HL-60 (cell line): ENCODE measurements at regions not wholly inside any gene's neighbourhood (a gene's known extent, or its start where the extent isn't known, plus 50 kb on each side); places are given as distances from the start of the nearest gene placed in this dataset.

Experiments
- DNase-seq, 2 experiments: peaks; one replicate each; pipeline ENCODE4 v3.0.0-alpha.2; 2010 to 2020; ENCODE audit warnings: low read depth in 1 of 2, low spot score in 1 of 2
- H3K27ac ChIP-seq: fragments of 250-450 bp; sonication (Bioruptor Pico); replicated peaks from 2 replicates; pipeline ENCODE4 v1.5.1; 2020; ENCODE audit warnings: mild to moderate bottlenecking, moderate library complexity
- H3K27me3 ChIP-seq: fragments of 250-450 bp; sonication (Bioruptor Pico); 2 replicates; pipeline ENCODE4 v1.5.1; 2021; ENCODE audit warnings: mild to moderate bottlenecking, moderate library complexity; ENCODE audit not compliant: insufficient read depth, poor library complexity, severe bottlenecking
- H3K4me3 ChIP-seq: replicated peaks from 2 replicates; pipeline ENCODE4 v1.5.1; 2011; ENCODE audit warnings: mild to moderate bottlenecking, control low read depth, low read length; ENCODE audit not compliant: insufficient read depth
- GABPA ChIP-seq: IDR thresholded peaks from 2 replicates; pipeline ENCODE4 v1.6.1; 2012; ENCODE audit warnings: low read depth
- POLR2AphosphoS5 ChIP-seq: IDR thresholded peaks from 2 replicates; pipeline ENCODE4 v1.6.1; 2012; ENCODE audit warnings: low read depth
- SPI1 ChIP-seq: IDR thresholded peaks from 2 replicates; pipeline ENCODE4 v1.6.1; 2012; ENCODE audit warnings: low read depth, mild to moderate bottlenecking, borderline replicate concordance
- TF ChIP-seq, protein P1 (sequence below): IDR thresholded peaks from one replicate; pipeline ENCODE4 v1.5.1; 2011; ENCODE audit warnings: low read length, control low read depth, inconsistent platforms; ENCODE audit not compliant: insufficient read depth
- TF ChIP-seq, protein P2 (sequence below): IDR thresholded peaks from 2 replicates; pipeline ENCODE4 v1.6.1; 2012; ENCODE audit warnings: low read depth; ENCODE audit not compliant: insufficient replicate concordance

DNA sequence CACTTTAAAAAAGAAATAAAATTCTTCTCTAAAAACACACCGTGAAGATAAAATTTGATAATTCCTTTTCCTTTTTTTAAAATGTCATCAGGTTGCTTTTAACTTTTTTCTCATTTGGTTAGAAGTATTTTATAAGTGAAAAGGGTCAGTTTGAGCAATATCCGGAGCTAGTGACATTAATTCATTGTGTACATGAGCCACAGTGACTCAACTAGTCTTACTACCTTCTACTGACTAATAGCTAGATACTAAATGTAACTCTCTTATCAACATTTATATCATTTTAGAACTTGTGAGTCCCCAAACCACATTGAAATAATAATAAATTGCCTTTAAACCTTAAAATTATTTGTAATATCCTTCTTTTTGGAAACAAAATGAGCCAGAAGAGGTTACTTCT is 101.2 kb upstream of the ZBTB20 start:
- TF ChIP-seq, protein P1, sequence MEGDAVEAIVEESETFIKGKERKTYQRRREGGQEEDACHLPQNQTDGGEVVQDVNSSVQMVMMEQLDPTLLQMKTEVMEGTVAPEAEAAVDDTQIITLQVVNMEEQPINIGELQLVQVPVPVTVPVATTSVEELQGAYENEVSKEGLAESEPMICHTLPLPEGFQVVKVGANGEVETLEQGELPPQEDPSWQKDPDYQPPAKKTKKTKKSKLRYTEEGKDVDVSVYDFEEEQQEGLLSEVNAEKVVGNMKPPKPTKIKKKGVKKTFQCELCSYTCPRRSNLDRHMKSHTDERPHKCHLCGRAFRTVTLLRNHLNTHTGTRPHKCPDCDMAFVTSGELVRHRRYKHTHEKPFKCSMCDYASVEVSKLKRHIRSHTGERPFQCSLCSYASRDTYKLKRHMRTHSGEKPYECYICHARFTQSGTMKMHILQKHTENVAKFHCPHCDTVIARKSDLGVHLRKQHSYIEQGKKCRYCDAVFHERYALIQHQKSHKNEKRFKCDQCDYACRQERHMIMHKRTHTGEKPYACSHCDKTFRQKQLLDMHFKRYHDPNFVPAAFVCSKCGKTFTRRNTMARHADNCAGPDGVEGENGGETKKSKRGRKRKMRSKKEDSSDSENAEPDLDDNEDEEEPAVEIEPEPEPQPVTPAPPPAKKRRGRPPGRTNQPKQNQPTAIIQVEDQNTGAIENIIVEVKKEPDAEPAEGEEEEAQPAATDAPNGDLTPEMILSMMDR: no peak
- TF ChIP-seq GABPA: no peak
- TF ChIP-seq POLR2AphosphoS5: no peak
- TF ChIP-seq, protein P2, sequence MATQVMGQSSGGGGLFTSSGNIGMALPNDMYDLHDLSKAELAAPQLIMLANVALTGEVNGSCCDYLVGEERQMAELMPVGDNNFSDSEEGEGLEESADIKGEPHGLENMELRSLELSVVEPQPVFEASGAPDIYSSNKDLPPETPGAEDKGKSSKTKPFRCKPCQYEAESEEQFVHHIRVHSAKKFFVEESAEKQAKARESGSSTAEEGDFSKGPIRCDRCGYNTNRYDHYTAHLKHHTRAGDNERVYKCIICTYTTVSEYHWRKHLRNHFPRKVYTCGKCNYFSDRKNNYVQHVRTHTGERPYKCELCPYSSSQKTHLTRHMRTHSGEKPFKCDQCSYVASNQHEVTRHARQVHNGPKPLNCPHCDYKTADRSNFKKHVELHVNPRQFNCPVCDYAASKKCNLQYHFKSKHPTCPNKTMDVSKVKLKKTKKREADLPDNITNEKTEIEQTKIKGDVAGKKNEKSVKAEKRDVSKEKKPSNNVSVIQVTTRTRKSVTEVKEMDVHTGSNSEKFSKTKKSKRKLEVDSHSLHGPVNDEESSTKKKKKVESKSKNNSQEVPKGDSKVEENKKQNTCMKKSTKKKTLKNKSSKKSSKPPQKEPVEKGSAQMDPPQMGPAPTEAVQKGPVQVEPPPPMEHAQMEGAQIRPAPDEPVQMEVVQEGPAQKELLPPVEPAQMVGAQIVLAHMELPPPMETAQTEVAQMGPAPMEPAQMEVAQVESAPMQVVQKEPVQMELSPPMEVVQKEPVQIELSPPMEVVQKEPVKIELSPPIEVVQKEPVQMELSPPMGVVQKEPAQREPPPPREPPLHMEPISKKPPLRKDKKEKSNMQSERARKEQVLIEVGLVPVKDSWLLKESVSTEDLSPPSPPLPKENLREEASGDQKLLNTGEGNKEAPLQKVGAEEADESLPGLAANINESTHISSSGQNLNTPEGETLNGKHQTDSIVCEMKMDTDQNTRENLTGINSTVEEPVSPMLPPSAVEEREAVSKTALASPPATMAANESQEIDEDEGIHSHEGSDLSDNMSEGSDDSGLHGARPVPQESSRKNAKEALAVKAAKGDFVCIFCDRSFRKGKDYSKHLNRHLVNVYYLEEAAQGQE: no peak
- no peak for TF ChIP-seq SPI1
- Histone ChIP-seq H3K27me3 (no peaks in the 10 kb centered on the region), H3K27ac (no peak overlapping the region), H3K4me3 (no peak overlapping the region)
- DNase-seq: no peak

DNA sequence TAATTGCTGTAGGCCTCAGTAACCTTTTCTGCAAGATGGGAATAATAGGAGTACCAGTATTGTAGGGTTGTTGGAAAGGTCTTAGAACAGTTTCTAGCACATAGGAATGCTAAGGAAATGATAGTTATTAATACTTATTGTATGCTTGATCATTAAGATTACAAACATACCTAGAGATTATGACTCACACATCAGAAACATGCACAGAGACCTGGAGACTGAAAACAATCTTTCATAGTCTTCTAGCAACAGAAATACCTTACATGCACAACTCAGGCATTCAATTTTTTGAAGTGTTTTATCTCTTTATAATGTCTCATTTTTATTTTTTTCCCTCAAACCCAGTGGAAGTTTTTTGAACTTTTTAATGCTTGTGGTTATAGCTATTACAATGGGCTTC is 104.4 kb upstream of the ZBTB20 start:
- TF ChIP-seq, protein P2: no peak
- TF ChIP-seq, protein P1: no peak
- no peak for TF ChIP-seq GABPA
- no peak for TF ChIP-seq SPI1
- no peak for TF ChIP-seq POLR2AphosphoS5
- Histone ChIP-seq H3K27me3 (no peaks in the 10 kb centered on the region), H3K4me3 (no peak overlapping the region), H3K27ac (no peak overlapping the region)
- DNase-seq: no peak

DNA sequence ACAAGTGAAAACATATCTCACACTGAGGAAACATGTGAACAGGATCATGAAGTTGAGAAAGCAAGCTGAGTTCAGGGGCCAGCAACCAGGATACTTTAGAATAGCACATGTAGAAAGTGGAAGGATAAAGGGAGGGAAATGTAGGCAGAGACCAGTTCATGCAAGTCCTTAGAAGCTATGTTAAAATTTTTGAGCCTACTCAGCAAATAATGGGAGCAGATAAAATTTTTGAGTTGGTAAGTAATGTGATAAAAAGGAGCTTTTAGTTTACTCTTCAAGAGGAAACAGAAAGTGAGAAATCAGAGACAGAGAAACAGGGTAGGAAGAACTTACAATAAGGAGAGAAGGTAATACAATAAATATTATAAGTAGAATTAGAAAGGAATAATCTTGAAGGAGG is 105.6 kb upstream of the ZBTB20 start:
- no peak overlapping the region for H3K4me3 ChIP-seq
- H3K27ac ChIP-seq: no peak overlapping the region
- DNase-seq: no peak
- TF ChIP-seq, protein P2: no peak
- TF ChIP-seq SPI1 (no peak), GABPA (no peak), POLR2AphosphoS5 (no peak)
- TF ChIP-seq, protein P1: no peak
- no peaks in the 10 kb centered on the region for H3K27me3 ChIP-seq
